Endothelial cell of umbilical vein (primary cell): ENCODE measurements at regions not wholly inside any gene's neighbourhood (a gene's known extent, or its start where the extent isn't known, plus 50 kb on each side); places are given as distances from the start of the nearest gene placed in this dataset.

Source experiments
- EZH2 ChIP-seq: IDR thresholded peaks from 2 replicates; pipeline ENCODE4 v1.6.1; 2012; ENCODE audit warnings: borderline replicate concordance, low read depth, mild to moderate bottlenecking, moderate library complexity, low read length, inconsistent platforms; ENCODE audit not compliant: severe bottlenecking
- POLR2AphosphoS5 ChIP-seq: IDR thresholded peaks from 2 replicates; pipeline ENCODE4 v1.6.1; 2012; ENCODE audit warnings: low read depth, mild to moderate bottlenecking, control low read depth, low read length, moderate library complexity; ENCODE audit not compliant: insufficient read depth
- TF ChIP-seq, protein P1 (sequence below), 2 donors: IDR thresholded peaks; 1 replicate in 1 of 2; 2 replicates in 1 of 2; pipeline ENCODE4 v1.5.1; 2011; ENCODE audit warnings: low read length in 2 of 2, mild to moderate bottlenecking in 2 of 2, moderate library complexity in 2 of 2, control low read depth in 1 of 2, inconsistent platforms in 1 of 2, low read depth in 1 of 2; ENCODE audit not compliant: insufficient read depth in 1 of 2; ENCODE audit errors: extremely low read depth in 1 of 2
- TF ChIP-seq, protein P2 (sequence below): IDR thresholded peaks from 2 replicates; pipeline ENCODE4 v1.6.1; 2011; ENCODE audit not compliant: insufficient read depth, insufficient read length

DNA sequence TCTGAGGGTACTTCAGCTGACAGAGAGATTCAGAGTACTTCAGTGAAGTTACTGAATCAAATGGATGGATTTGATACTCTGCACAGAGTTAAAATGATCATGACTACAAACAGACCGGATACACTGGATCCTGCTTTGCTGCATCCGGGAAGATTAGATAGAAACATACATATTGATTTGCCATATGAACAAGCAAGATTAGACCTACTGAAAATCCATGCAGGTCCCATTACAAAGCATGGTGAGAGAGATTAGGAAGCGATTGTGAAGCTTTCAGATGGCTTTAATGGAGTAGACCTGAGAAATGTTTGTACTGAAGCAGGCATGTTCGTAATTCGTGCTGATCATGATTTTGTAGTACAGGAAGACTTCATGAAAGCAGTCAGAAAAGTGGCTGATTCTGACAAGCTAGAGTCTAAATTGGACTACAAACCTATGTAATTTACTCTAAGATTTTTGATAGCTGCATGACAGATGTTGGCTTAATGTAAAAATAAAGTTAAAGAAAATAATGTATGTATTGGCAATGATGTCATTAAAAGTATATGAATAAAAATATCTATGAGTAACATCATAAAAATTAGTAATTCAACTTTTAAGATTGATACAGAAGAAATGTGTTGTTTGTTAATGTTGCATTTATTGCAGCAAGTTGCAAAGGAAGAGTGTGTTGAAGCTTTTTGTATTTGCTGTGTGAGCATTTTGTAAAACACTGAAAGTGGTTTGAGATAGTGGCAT lies 136.1 kb upstream of the RAP1B start:
- TF ChIP-seq, protein P1, sequence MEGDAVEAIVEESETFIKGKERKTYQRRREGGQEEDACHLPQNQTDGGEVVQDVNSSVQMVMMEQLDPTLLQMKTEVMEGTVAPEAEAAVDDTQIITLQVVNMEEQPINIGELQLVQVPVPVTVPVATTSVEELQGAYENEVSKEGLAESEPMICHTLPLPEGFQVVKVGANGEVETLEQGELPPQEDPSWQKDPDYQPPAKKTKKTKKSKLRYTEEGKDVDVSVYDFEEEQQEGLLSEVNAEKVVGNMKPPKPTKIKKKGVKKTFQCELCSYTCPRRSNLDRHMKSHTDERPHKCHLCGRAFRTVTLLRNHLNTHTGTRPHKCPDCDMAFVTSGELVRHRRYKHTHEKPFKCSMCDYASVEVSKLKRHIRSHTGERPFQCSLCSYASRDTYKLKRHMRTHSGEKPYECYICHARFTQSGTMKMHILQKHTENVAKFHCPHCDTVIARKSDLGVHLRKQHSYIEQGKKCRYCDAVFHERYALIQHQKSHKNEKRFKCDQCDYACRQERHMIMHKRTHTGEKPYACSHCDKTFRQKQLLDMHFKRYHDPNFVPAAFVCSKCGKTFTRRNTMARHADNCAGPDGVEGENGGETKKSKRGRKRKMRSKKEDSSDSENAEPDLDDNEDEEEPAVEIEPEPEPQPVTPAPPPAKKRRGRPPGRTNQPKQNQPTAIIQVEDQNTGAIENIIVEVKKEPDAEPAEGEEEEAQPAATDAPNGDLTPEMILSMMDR (IDR thresholded peaks at IDR 0.05; ENCODE audit: extremely low read depth in 1 of 2, insufficient read depth in 1 of 2, low read depth in 1 of 2, low read length in 2 of 2), result no peak
- no peak for TF ChIP-seq EZH2
- TF ChIP-seq, protein P2, sequence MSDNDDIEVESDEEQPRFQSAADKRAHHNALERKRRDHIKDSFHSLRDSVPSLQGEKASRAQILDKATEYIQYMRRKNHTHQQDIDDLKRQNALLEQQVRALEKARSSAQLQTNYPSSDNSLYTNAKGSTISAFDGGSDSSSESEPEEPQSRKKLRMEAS, result no peak
- no peak for TF ChIP-seq POLR2AphosphoS5
